ENCODE measurements at regions not wholly inside any gene's neighbourhood (a gene's known extent, or its start where the extent isn't known, plus 50 kb on each side); places are given as distances from the start of the nearest gene placed in this dataset.

GRCh38 chr16:13427943-13428342 lies 492.0 kb upstream of the ERCC4 start:
- ATAC-seq, result no peak
- FAIRE-seq, result no peak
- no peaks in the 10 kb centered on the region for H4K20me1 ChIP-seq (replicated peaks; ENCODE audit: control insufficient read depth, insufficient read depth, low read length)
- no peaks in the 10 kb centered on the region for H3K79me2 ChIP-seq (ENCODE audit: control insufficient read depth, insufficient read depth, low read length)
- CTCF ChIA-PET (ENCODE audit: low intra/inter-chr PET ratio), result no interaction called here
- POLR2A ChIA-PET, result interaction anchor here (0.7 kb wide), 1 partner anchor 26 kb away, joined by 3 read pairs; no protein-coding TSS in a partner anchor
- no peak for TF ChIP-seq IRF2 (CRISPR knock-in tag; IDR thresholded peaks at IDR 0.05)
- no peak for TF ChIP-seq SMAD4 (CRISPR knock-in tag; conservative IDR thresholded peaks at IDR 0.05)
- no peak for TF ChIP-seq ZNF232 (CRISPR knock-in tag; IDR thresholded peaks at IDR 0.05)
- no peak for TF ChIP-seq ZNF175 (CRISPR knock-in tag; IDR thresholded peaks at IDR 0.05; ENCODE audit: low read depth)
- no peak for TF ChIP-seq ZKSCAN1 (IDR thresholded peaks at IDR 0.05; ENCODE audit: low read depth, low read length)
- TF ChIP-seq BDP1 (IDR thresholded peaks at IDR 0.05; ENCODE audit: insufficient read depth, insufficient read length), result no peak
- no peak for TF ChIP-seq NEUROD1 (IDR thresholded peaks at IDR 0.05; ENCODE audit: borderline replicate concordance, low read depth, low read length, partially characterized antibody)
- no peak for TF ChIP-seq JUND (IDR thresholded peaks at IDR 0.05; ENCODE audit: borderline replicate concordance, low read depth, low read length)
- TF ChIP-seq JUND (tag; IDR thresholded peaks at IDR 0.05; ENCODE audit: borderline replicate concordance, low read depth, low read length), result no peak
- TF ChIP-seq ZFP91 (CRISPR knock-in tag; IDR thresholded peaks at IDR 0.05), result no peak
- TF ChIP-seq, protein P1, sequence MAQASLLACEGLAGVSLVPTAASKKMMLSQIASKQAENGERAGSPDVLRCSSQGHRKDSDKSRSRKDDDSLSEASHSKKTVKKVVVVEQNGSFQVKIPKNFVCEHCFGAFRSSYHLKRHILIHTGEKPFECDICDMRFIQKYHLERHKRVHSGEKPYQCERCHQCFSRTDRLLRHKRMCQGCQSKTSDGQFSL (CRISPR knock-in tag; IDR thresholded peaks at IDR 0.05), result no peak
- TF ChIP-seq, protein P1 (tag; IDR thresholded peaks at IDR 0.05), result no peak
- TF ChIP-seq GATAD2B (IDR thresholded peaks at IDR 0.05; ENCODE audit: borderline replicate concordance), result no peak
- TF ChIP-seq ERF (CRISPR knock-in tag; IDR thresholded peaks at IDR 0.05), result no peak
- TF ChIP-seq XRCC5 (IDR thresholded peaks at IDR 0.05; ENCODE audit: low read depth, low read length), result no peak
- no peak for TF ChIP-seq ZNF280A (IDR thresholded peaks at IDR 0.05; ENCODE audit: low read depth, partially characterized antibody)
- no peak for TF ChIP-seq E2F3 (CRISPR knock-in tag; IDR thresholded peaks at IDR 0.05)
- TF ChIP-seq HMG20B (CRISPR knock-in tag; IDR thresholded peaks at IDR 0.05), result no peak
- no peak for TF ChIP-seq RFX1 (IDR thresholded peaks at IDR 0.05)
- no peak for TF ChIP-seq NR0B1 (IDR thresholded peaks at IDR 0.05; ENCODE audit: partially characterized antibody)
- H3K36me3 ChIP-seq (ENCODE audit: control insufficient read depth, insufficient read depth, low read length), result no peaks in the 10 kb centered on the region
- no peak overlapping the region for H3K4me3 ChIP-seq
- no peak overlapping the region for H3K27ac ChIP-seq (ENCODE audit: extremely low read depth, low read depth, low read length)
- WGBS (ENCODE audit: insufficient coverage, low coverage, missing lambda C conversion rate), result 4% methylated on average over 3 of the region's 3 CpGs
- no peaks in the 10 kb centered on the region for H3K4me1 ChIP-seq (replicated peaks in 1 of 2; ENCODE audit: control insufficient read depth in 2 of 2, insufficient read depth in 2 of 2, low read length in 2 of 2)
- H3K9ac ChIP-seq (ENCODE audit: insufficient read depth in 1 of 2, low read depth in 2 of 2, low read length in 2 of 2), result no peak overlapping the region
- H3K9me1 ChIP-seq (ENCODE audit: control insufficient read depth, insufficient read depth, low read length), result no peaks in the 10 kb centered on the region
- no peak overlapping the region for H3K4me2 ChIP-seq (ENCODE audit: insufficient read depth, low read length)
- no peak overlapping the region for H2AFZ ChIP-seq (ENCODE audit: low read depth, low read length)
- H3K9me3 ChIP-seq (replicated peaks; ENCODE audit: control insufficient read depth, insufficient read depth, low read depth, low read length), result no peaks in the 10 kb centered on the region
- no TSS peak for BruUV-seq (replicated peaks)
- H3K27me3 ChIP-seq (ENCODE audit: control insufficient read depth in 2 of 2, insufficient read depth in 2 of 2, low read length in 2 of 2), result no peaks in the 10 kb centered on the region
- DNase-seq (ENCODE audit: extremely low read depth in 1 of 4, low spot score in 3 of 4), result no peak
- in situ Hi-C loops (cut with MboI), result no loop called here
- intact Hi-C loops (cut with micrococcal nuclease), result no loop called here
